ENCODE measurements at regions not wholly inside any gene's neighbourhood (a gene's known extent, or its start where the extent isn't known, plus 50 kb on each side); places are given as distances from the start of the nearest gene placed in this dataset.

DNA sequence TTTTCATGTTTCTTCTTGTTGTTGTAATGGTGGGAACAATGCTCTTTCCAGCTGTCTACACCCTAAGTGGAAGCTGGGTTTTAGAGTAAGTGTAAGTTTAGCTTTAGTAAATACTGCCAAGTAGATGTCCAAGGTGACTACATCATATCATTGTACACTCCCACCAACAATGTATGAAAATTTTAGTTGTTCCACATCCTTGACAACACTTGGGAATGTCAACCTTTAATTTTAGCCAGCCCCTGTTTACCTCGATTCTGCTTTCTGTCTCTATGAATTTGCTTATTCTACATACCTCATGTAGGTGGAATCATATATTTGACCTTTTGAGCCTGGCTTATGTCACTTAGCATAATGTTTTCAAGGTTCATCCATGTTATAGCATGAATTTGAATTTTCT, 93.0 kb downstream of the MTPAP start:
- DNase-seq (ENCODE audit: low spot score), result no peak

DNA sequence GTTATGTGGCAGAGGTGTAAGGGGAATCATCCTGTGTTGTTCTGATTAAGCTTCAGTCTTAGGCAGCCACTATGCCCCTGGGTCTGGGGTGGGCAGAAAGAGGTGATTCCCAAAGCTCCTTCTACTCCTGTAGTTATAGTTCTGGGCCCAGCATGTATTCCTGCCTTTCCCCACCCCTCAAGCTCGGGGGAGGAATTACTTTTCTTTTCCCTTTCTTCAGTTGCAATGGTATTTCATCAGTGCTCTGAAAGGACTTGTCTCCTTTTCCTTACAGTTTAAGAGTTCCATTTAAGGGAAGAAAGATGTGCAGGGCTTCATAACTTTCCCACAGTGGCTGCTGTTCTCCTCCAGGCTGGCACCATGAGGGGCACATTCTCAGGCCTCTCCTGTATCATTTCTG, 94.2 kb downstream of the MTPAP start:
- DNase-seq (ENCODE audit: low spot score), result no peak

DNA sequence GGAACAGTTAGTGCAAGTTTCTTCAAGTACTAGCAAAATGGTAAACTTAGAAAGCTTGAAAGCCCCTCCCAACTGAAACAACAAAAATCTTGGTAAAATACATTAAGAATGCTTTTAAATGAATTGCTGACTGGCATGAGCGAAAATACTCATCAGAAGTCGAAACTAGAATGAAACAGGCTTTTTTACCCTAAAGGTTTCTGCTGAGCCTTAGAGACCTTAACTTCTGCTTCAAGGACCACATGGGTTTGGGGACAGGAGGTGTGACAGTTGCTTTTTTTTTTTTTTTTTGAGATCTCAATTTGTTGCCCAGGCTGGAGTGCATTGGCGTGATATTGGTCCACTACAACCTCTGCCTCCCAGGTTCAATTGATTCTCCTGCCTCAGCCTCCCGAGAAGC, 100.3 kb downstream of the MTPAP start:
- no peak for DNase-seq (ENCODE audit: low spot score)

DNA sequence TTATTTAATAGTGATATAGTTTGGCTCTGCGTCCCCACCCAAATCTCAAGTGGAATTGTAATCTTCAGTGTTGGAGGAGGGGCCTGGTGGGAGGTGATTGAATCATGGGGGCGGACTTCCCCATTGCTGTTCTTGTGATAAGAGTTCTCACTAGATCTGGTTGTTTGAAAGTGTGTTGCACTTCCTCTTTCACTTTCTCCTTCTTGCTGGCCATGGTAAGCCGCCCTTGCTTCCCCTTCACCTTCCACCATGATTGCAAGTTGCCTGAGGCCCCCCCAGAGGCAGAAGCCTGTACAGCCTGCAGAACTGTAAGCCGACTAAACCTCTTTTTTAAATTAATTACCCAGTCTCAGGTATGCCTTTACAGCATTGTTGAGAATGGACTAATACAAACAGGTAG, 101.4 kb downstream of the MTPAP start:
- DNase-seq (ENCODE audit: low spot score), result no peak

DNA sequence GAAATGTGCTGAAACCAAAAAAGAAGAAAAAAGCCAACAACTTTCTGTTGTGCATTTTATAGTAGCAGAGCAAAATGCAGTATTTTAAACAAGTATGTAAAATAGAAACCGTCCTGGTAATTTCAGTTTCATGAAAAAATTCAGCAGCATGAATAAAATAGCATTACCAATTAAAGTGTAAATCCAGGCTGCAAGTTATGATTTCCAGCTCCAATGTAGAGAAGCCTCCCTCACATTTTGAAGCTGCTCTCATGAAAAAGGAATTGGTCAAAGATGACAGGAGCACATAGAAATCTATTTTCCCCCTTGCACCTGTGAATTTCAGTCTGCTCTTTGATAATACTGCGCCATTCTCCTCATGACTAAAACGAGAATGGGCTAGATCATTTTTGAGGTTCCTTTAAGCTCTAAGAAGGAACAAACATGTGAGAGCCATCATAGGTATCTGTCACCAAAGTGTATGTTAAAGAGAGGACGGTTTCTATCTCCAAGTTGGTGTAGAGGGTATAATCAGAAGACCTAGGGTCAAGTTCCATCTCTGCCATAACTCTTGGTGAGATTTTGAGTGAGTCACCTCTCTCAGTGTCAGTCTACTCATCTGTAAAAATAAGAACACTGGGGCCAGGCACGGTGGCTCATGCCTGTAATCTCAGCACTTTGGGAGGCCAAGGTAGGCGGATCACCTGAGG, 107.5 kb downstream of the MTPAP start:
- DNase-seq (ENCODE audit: low spot score), result no peak

DNA sequence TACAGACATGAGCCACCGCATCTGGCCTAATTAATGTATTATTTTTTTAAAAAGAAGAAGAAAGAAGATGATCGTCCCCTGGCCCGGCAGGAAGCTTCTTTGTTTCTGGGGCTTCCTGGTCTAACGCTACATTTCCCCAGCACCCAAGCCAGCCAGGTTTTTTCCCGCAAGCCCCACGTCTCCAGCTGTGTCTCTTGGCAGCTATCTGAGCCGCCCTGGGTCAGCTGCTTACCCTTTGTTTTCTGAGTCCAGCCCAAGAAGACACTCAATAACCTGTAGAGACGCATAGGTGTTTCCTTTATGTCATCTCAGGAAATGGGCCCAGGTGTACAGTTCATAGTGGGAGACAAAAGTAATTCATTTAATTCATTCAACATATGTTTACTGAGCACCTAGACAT, 110.2 kb downstream of the MTPAP start:
- DNase-seq (ENCODE audit: low spot score), result no peak

DNA sequence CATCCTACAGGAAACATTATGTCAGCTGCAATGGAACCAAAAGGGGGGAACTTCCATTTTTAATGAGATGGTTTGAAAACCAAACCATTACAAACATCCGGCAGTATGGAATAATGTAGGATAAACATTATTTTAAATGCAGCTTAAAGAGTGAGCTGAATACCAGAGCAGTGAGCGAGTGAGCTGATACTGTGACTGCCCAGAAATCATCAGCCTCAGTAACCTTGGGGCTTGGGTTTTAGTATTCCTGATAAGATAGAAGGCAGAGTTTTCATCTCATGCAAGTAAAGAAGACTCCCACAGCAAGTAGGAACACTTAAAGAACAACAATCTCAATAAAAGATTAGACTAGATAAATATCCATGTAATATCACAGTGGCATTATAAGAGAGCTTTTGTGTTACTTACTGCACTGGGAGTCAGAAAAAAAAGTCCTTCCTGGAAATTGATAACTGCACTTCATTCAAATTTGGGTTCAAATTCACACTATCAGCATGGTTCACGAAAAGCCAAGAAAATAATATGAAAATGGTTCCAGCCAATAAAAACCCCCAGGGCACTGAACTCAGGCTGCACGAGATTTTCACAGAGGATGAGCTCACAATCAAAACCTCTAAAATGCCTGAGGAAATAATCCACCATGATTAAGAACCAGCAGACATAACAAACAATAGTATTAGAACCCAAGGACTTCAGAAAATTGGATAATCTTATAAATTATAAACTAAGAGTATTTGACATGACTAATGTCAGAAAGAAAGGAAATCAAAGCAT, 115.7 kb downstream of the MTPAP start:
- DNase-seq (ENCODE audit: low spot score), result no peak

DNA sequence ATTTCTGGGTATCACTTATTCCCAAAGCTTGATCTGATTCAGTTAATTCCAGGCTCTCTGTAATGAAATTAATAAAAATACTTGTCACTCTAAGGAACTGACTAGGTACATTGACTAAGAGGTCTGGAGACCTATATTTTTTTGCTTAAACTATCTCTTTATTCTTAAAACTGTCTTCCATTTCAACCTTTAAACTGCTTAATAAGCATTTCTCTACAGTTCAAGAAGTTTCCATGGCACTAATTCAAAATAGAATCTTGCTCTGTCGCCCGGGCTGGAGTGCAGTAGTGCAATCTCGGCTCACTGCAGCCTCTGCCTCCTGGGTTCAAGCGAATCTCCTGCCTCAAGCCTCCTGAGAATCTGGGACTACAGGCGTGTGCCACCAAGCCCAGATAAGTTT, 117.4 kb downstream of the MTPAP start:
- DNase-seq (ENCODE audit: low spot score), result no peak

DNA sequence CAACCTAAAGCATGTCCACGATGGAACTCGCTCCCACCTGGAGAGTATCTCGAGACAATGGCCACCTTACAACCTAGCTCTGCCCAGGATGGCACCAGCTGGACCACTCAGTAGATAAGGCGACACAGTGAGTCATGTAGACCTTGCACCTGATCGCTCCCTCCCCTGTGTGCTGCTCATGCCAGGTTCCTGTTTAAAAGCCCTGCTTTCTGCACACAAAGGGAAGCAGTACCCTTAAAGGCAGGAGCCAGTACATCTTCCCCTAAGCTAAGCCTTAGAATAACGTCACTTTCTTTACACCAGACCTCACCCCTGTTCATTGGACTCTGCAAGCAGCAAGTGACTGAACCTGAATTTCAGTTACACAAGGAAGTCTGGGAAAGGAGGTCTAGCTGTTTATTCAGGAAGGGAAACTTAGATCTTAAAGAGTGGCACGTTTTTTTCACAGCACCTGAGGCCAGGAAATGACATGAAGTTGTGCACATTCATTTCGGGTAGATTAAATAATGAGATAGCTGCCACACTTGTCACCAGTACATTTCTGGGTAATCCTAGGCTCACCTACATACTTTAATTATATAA, 117.9 kb downstream of the MTPAP start:
- peak; percentile 7 for DNase-seq (ENCODE audit: low spot score)

DNA sequence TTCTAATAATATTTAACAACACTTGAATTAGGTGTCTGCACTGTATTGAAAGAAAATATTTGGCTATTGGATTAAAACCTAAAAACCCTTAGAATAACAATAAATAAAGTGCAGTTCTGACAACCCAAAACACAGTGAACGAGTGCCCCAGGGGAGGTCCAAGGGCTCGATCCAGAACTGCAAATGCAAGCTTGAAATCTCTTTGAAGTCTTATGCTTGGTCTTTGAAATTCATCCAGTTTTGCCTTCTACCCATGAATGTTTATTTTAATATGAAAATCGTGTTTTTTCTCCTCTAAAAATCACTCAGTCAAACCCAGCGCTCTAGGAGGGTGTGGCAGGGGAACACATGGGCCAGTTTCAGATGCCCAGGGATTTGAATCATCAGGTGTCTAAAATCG, 119.5 kb downstream of the MTPAP start:
- DNase-seq (ENCODE audit: low spot score), result no peak

DNA sequence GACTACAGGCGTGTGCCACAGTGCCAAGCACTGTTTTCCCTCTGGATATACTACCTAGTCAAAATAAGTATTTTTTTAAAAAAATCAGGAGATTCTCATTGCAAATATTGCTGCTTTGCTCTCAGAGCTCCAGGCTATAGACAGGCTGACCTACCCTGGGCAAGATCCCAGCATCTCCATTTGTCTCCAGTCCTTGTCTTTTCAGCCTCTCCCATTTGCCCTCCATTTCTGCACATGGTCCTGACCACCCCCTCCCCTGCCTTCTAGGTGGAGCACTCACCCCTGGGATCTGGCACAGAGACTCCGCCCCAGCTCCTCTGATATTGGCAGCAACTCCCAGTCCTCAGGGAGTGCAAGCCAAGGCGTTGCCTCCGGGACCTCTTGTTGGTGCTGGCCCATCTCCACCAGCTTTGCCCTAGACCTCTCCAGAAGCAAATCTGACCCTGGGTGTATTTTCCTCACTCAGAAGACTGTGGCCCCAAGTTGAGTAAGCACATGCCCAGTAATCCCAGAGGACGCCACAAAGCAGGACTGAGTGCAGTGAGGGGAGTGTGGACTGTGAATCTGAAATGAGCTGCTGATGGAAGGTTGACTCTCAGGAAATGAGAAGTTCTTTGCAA, 120.6 kb downstream of the MTPAP start:
- DNase-seq (ENCODE audit: low spot score), result no peak

DNA sequence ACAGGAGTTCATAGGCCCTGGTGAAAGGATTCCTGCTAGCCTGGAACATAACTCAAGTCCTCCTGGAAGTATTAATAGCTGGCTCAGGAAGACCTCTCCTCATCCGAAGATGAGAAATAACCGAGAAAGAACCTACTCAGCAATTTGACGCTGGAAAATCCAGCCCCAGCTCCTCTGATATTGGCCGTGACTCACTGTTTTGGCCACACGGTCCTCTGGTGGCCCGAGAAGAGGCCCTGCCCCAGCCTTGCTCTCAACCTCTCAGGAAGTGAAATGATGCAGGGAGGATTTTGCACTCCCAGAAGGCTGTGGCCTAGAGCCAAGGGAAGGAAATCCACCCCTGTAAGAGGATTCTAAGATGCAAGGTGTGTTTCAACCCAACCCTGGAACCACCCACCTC, 121.6 kb downstream of the MTPAP start:
- DNase-seq (ENCODE audit: low spot score), result no peak

DNA sequence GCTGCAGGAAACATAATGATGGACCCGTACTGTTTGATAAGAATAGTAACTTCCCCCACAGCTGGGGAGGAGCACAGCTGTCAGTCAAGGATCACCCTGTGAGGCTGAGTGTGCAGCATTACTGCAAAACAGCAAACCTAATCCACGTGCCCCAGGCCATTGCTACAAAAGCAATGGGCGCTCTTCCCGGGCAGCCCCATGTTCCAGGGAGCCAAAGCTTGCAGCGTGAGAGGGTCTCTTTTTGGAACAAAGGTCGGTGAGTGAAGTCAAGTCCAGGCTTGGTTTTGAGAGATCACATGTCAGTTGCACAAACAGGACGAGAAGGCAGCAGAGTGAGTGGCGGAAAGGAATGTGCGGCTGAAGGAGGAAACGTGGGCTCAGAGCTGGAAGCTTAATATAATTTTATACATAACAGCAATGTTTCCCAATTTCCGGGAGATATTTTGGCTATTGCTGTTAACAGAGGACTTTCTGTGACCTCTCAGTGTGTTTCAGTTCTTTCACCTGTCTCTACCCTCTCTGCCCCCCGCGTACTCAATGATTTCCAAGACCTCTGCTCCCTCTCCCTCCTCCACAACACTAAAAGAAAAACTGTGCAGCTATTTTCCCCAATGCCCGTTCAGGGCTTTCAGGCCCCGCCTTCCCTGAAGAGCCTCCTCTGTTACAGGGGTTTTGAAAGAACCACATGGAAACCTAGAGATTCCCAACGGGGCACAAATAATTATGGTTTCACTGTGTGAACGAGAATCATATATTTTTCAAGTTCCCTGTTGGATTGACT, 128.9 kb downstream of the MTPAP start:
- no peak for DNase-seq (ENCODE audit: low spot score)

DNA sequence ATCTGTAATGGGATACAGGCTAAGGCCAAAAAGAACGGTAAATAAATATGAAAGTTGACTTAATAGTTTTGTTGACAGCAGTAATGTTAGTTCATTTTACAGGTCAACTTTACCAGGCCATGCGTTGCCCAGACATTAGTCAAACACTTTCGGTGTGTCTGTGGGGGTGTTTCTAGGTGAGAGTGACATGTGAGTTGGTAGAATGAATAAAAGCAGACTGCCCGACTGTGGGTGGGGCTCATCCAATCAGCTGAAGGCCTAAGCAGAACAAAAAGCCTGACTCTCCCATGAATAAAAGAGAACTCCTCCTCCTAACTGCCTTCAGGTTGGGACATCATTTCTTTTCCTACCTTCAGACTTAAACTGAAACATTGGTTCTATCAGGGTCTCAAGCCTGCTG, 132.3 kb downstream of the MTPAP start:
- DNase-seq (ENCODE audit: low spot score), result no peak

DNA sequence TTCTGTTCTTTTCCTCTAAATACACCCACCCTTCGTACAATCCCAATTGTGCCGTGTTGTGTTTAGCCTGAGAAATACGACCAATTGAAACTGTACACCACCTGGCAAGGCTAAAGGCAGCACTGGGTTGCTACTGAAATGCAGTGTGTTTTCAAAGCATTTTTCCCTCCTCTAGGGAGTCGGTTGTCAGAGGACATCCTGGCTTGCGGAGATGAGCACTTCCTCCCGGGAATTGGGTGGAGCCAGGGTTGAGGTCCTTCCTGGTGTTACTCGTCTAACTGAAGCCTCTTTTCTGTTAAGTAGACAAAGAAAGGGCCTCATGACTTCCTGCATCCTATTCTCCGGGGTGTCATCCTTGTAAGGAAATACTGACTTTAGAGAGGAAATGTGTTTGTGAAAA, 133.5 kb downstream of the MTPAP start:
- DNase-seq (ENCODE audit: low spot score), result no peak

DNA sequence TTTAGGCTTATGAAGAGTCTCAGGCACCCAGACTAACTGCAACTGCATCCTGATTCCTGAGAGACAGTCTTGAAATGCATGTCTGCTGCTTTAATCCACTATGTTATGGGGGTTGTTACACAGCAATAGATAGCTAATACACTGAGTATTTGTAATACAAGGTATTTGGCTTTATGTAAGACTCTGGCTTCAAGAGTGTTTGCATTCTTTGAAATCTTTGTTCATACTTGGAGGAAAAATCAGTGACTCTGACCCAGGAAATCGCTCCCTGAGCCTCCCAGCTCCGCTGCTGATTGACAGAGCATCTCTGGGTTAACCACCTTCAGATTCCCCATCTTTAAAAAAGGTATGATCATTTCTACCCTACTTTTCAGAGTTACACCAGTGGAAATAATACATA, 133.9 kb downstream of the MTPAP start:
- no peak for DNase-seq (ENCODE audit: low spot score)

DNA sequence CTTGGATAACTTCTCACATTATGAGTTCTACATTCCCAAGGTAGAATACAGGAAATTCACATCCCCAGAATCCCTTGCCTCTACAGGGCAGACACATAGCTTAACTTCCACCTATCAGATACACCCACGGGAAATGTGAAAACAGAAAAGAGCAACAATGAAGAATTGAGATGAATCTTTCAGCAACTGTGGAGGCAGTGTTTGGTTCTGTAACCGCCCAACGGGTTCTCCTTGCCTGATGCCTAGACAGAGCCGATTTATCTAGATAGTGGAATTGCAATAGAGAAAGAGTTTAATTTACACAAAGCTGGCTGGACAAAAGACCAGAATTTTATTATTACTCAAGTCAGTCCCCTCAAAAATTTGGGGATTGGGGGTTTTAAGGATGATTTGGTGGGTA, 138.8 kb downstream of the MTPAP start:
- DNase-seq (ENCODE audit: low spot score), result no peak

DNA sequence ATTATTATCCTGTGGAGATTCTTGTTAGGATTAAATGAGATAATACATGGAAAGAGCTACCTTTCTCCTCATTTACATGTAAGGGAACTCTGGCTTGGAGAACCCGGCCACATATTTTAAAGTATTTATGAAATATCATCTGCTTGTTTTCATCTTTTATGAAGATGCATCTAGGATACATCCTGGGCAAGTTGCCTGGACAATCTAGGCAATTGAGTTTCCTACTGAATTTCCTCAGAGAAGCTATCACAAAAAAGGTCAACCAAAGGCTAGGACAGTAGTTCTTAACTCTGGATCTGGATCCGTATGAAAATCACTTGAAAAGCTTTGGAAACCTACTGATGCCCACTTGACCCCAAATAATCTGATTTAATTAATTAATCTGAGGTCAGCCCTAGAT, 140.7 kb downstream of the MTPAP start:
- DNase-seq (ENCODE audit: low spot score), result no peak

DNA sequence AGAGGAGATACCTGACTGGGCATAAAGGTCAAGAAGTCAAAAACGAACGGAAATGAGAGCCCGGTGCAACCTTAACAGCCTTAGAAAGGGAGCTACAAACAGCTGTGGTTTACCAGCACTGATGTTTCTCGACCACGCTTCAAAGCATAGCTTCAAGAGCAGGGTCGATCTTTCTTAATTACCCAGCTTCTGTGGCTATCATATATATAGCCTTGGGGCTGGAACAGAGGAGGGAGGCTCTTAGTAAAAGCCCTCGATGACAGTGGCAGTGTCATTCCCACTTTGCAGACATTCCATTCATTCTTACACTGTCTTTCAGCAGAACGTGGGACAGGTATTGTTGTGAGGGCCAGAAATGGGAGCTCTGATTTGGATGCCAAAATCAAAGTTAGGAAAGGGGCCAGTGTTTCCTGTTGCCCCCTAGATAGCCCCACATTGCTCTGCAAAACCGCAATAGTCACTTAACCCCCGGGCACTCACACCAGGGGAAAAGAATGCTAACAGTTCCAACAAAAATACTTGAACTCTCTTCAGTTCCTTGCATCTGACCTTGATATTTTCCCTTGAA, 141.5 kb downstream of the MTPAP start:
- no peak for DNase-seq (ENCODE audit: low spot score)

DNA sequence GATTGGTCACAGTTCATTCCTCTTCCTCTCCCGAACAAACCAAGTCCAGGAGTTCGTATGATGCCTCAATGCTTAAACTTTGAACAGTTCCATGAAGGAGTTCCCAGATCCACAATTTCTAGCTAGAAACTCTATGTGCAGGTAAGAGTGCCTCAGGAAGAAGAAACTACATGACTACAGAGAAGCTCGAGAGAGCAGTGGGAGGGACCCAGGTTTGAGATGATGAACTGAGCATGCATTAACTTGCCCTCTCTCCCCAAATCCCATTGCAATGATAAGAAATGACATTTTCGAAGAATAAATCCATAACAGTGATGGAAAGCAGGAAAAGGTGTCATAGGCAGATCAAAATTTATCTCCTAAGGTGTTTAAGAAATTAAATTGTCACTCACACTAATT, 140.6 kb upstream of the JCAD start:
- DNase-seq (ENCODE audit: low spot score), result no peak

DNA sequence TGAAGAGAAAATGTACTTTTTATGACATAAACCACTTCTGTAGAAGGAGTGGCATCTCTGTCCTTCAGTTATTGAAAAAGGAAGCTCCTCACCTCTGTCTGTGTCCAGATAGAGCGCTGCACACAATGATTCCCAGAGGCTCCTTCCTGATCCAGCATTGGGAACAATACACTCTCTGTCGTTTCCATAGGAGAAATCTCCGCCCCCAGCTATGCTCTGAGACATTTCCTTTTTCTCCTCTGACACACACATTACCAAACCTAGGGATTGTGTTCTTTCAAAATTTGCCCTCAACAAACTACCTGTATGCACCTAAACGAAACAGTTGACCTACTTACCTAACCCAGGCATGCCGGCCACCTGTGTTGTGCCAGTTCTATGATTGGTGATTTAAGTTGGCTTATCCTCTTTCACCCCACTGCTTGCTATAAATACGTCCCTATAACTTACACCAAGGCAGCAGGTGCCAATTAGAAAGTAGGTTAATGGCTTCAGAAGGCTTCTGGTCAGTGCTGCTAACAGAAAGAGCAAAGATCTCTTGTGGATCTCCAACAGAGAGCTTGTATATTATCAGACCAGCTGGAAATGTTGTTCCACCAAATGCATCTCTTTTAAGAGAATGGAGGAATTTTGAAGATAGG, 140.1 kb upstream of the JCAD start:
- no peak for DNase-seq (ENCODE audit: low spot score)

DNA sequence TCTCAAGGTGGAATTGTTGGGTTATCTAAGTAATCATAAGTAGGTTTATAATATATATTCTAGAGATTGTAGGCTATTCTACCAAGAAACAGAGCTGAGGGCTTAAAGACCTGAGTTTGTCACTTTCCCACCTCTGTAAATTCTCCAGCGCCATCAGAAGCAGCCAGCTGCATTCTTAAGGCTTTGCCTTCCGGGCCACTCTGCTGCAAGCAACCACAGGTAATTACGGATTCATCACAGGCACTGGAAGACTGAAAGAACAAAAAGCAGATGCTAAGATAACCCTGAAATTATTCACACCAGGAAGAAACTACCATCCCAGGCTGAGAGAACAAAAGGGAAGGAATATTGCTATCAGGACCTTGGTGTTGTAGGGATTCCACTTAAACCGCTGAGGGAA, 137.8 kb upstream of the JCAD start:
- DNase-seq (ENCODE audit: low spot score), result no peak
